Urinary bladder (tissue), 3 donors: ENCODE measurements at regions not wholly inside any gene's neighbourhood (a gene's known extent, or its start where the extent isn't known, plus 50 kb on each side); places are given as distances from the start of the nearest gene placed in this dataset.

ENCODE experiments used
- DNase-seq: peaks from one replicate; pipeline ENCODE4 v3.0.0-alpha.2; 2015; ENCODE audit errors: extremely low spot score
- H3K27ac ChIP-seq: one replicate; pipeline ENCODE4 v1.5.1; 2013; ENCODE audit warnings: low read depth, mild to moderate bottlenecking, moderate library complexity
- H3K36me3 ChIP-seq: one replicate; pipeline ENCODE4 v1.6.1; 2013; ENCODE audit warnings: mild to moderate bottlenecking, moderate library complexity; ENCODE audit not compliant: insufficient read depth
- H3K4me1 ChIP-seq: one replicate; pipeline ENCODE4 v1.6.1; 2013; ENCODE audit warnings: mild to moderate bottlenecking, moderate library complexity; ENCODE audit not compliant: insufficient read depth
- H3K4me3 ChIP-seq: one replicate; pipeline ENCODE4 v1.5.1; 2013; ENCODE audit warnings: low read depth, low read length
- WGBS: extraction: QIAGEN DNeasy Blood & Tissue Kit; methylation state at CpG from one replicate; pipeline ENCODE4 v1.1.7; 2013; 5-methylcytosine and 5-hydroxymethylcytosine counted together
- donor health status: healthy with polysubstance abuse.
- donor health status: healthy.

DNA sequence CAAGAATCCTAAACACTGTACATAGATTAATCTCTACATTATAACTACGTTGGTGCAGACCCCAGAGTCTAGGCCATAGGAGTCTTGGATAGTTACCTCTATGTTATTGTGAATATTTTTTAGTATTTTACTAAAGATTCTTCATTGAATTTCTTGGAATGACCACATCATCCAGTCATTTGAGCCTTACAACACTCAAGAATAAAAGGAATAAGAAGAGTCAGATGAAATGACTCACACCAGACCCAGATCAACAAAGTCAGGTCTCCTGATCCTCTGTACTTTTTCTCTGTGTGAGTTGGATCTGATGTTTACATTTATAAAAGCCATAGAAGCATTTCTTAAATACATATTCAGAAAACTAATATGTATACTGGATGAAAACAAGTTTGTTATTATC is 179.2 kb upstream of the ARHGAP20 start:
- WGBS: 86% methylated on average over 1 of the region's 1 CpG
- Histone ChIP-seq H3K4me3 (no peak overlapping the region), H3K36me3 (no peaks in the 10 kb centered on the region), H3K27ac (no peak overlapping the region), H3K4me1 (no peaks in the 10 kb centered on the region)
- no peak for DNase-seq

DNA sequence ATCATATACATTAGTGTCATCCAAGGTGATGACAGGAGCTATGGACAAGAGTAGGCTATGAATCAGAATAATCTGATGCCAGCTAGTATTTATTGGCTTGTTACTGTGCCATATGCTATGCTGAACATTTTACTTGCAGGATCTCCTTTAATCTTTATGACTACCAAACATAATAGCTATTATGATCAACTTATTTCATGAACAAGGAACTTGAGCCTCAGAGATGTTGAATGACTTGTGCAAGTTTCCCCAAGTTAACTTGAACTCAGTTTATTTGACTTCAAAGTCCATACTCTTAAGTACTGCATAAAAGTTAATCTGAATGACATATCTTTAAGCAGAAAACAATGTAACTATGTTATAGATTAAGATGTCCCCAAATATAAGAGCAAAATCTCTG is 178.8 kb upstream of the ARHGAP20 start:
- DNase-seq: no peak
- H3K4me1 ChIP-seq: no peaks in the 10 kb centered on the region
- H3K27ac ChIP-seq: no peak overlapping the region

DNA sequence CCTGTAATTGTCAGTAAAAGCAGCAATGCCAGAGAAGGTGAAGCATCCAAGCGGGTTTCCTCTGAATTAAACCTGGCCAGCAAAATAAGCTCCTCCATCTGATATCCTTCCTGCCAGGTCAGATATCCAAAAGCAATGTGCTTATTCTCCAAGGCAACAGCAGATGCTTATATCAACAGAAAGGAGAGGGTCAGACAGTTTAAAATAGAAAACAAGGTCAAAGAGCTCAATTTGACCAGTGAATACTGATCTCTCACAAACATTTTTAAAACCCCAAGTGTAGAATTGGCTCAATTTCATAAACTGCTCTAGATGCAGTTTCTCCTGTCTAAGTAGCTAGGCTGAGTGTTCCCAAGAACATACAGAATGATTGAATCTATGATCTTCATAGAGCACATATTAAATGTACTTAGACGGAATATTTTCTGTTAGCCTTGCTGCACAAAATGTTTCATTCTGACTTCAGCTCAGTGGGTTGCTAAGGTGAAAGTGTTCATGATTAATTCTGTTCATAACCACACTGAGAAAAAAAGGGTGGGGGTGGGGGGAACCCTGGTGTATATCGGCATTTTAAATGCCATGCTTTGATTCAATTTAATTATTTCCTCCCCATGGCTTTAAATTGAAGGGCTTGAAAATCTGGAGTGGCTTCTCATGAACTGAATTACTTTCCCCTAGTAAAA is 174.2 kb upstream of the ARHGAP20 start:
- Histone ChIP-seq H3K4me1 (no peaks in the 10 kb centered on the region), H3K27ac (no peak overlapping the region), H3K4me3 (no peak overlapping the region), H3K36me3 (no peaks in the 10 kb centered on the region)
- DNase-seq: no peak
- WGBS: 47% methylated on average over 3 of the region's 3 CpGs

More for the DNA sequence above, 178.8 kb upstream of the ARHGAP20 start:
- no peak overlapping the region for H3K4me3 ChIP-seq
- H3K36me3 ChIP-seq: no peaks in the 10 kb centered on the region

DNA sequence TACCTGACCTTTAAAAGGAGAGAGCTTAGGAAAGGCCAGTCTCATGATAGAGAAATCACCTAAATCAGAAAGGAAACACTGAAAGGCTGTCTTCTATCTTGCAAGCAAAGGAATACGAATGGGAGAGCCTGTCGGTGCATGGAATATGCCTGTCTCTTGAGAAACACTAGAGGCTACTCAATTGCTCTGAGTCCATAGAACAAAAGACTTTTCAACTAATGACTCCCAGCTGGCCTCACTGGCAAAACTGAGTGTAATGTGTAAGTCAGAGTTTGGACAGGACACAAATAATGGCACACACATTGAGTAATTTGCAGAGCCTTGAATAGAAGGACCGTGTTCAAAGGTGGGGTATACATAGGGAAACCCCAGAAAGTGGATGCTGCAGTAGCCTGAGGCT is 171.0 kb upstream of the ARHGAP20 start:
- Histone ChIP-seq H3K4me3 (no peak overlapping the region), H3K27ac (no peak overlapping the region), H3K4me1 (no peaks in the 10 kb centered on the region), H3K36me3 (no peaks in the 10 kb centered on the region)
- no peak for DNase-seq
- whole genome bisulfite sequencing: 43% methylated on average over 3 of the region's 3 CpGs

DNA sequence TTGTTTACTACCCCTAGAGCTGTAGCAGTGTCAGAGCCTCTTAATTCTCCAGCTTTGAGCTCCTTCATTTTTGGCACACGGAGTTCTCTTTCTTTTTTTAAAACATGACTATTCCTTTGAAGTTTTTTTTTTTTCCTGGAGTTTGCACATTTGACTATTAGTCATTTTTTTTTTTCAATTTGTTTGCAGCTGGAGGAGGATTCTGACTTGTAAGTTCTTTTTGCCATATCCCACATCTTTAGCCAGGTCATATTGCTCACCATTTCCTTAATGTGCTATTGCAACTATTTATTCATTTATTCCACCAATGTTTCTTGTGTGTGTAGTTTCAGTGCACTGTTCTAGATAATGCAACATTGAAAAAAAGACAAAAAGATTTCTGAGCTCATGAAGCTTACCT is 166.3 kb upstream of the ARHGAP20 start:
- Histone ChIP-seq H3K36me3 (no peaks in the 10 kb centered on the region), H3K4me1 (peaks cover 2% of the 10 kb centered on the region), H3K27ac (no peak overlapping the region), H3K4me3 (no peak overlapping the region)
- DNase-seq: no peak
- WGBS: 60% methylated on average over 1 of the region's 1 CpG

DNA sequence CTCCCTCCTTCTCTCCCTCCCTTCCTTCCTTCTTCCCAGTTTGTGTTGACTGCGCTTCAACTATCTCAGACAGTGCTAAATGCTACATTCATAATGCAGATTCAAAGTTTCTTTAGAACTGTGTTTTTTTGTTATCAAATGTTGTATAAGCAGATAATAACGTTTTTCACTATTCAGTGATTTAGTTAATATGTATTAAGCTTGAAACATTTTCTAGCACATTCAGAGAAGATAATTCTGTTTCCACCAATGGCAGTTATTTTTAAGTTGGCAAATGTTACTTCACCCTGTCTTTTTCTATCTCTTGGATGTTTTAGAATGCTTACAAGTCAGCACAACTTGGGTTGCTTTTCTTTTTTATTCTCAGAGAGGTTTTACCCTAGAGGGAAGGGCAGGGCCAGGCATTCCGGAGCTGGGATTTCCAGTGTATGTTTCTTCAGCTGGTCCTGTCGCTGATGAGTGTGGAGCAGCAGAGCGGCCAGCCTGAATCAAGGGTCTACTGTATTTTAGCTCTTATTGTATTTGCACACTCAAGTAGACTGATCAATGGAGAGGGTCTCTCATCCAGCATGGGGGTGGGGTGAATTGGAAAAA is 162.3 kb upstream of the ARHGAP20 start:
- no peaks in the 10 kb centered on the region for H3K36me3 ChIP-seq
- no peak overlapping the region for H3K4me3 ChIP-seq
- peaks cover 2% of the 10 kb centered on the region for H3K4me1 ChIP-seq
- DNase-seq: no peak
- WGBS: 40% methylated on average over 5 of the region's 5 CpGs
- H3K27ac ChIP-seq: peak overlapping the region; percentile 38

DNA sequence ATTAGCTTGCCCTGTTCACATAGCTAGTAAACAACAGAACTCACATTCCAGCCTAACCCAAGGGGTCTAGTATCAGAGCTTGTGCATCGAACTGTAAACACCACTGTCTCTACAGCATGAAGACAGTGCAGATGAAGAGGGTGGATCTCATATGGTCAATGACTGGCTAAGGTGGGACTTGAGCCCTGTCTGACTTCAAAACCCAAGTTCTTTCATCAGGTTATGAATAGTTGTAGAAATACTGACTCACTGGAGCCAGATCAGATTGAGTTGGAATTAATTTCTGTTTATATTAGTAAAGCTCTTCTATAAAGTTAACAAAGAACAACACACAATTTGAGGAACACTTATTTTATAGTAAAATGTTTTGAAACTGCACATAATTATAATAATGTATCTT is 161.7 kb upstream of the ARHGAP20 start:
- Histone ChIP-seq H3K27ac (no peak overlapping the region), H3K4me1 (peaks cover 2% of the 10 kb centered on the region), H3K4me3 (no peak overlapping the region), H3K36me3 (no peaks in the 10 kb centered on the region)
- no peak for DNase-seq
- whole genome bisulfite sequencing: 48% methylated on average over 1 of the region's 1 CpG

DNA sequence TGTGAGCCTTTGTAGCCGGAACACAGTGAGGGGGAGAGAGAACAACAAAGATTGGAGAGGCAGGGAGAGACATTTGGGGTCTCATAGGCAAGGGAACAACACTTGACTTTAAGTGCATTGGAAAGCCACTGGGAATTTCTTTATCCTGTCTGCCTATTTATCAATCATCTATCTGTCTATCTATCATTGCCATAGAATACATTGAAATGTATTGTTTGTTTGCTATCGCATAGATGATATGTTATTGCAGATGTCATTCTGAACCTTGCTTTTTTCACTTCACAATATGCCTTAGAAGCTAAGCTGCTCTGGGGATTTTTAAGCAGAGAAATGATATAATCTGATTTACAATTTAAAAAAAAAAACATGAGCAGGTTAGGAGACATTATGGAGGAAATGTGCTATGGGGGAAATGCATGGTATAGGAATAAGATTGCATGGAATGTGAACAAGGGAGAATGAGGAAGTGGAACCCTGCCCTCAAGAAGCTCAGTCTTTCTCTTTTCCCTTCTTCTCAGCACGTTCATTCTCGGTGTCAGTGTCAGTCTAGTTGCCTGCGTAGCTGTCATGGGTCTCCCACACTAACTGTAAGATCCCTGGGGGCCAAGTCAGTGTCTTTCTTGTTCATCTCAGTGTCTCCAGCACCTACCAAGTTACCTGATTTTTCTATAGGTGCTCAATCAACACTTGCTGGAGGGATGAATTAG is 158.7 kb upstream of the ARHGAP20 start:
- no peak for DNase-seq
- H3K4me3 ChIP-seq: no peak overlapping the region
- no peaks in the 10 kb centered on the region for H3K36me3 ChIP-seq
- peaks cover 2% of the 10 kb centered on the region for H3K4me1 ChIP-seq
- no peak overlapping the region for H3K27ac ChIP-seq
- 89% methylated on average over 5 of the region's 5 CpGs for WGBS

DNA sequence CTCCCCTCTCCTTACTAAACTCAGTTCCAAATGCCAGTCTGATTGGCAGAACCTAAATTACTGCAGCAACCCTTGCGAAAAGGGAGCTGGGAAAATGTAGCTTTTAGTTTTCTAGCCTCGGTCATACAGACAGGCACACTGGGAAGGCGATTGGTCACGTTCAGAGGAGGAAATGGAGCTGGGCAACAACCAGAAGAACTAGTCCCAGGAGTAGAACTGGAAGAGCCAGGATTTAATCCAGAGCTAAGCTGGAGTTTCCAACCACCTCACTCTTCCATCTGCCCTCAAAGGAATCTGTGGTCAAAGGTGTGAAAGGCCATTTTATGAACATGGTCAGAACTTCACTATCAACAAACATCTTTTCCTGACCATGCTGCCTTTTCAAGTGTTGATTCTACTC is 155.7 kb upstream of the ARHGAP20 start:
- no peaks in the 10 kb centered on the region for H3K36me3 ChIP-seq
- no peak overlapping the region for H3K27ac ChIP-seq
- WGBS: 92% methylated on average over 4 of the region's 4 CpGs
- H3K4me1 ChIP-seq: no peaks in the 10 kb centered on the region
- no peak overlapping the region for H3K4me3 ChIP-seq
- no peak for DNase-seq

DNA sequence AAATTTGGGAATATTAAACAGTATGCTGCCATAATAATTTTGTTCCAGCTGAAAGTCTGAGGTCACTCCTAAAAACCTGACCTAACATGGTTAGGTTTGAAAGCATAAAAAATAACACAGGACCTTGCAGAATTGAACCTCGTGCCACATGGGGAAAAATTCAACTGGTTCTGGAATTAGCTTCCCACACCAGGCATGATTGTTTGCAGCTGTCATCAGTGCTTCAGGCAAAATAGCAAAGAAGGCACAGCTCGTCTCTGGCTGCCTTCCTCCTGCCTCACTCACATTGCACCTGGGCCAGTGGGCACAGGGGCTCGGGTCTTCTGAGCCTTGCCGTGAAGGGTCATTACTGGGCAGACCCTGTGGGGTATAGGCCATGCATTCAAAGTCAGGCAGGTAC is 153.8 kb upstream of the ARHGAP20 start:
- H3K36me3 ChIP-seq: no peaks in the 10 kb centered on the region
- WGBS: 65% methylated on average over 4 of the region's 4 CpGs
- H3K4me3 ChIP-seq: no peak overlapping the region
- no peaks in the 10 kb centered on the region for H3K4me1 ChIP-seq
- no peak overlapping the region for H3K27ac ChIP-seq
- DNase-seq: no peak

DNA sequence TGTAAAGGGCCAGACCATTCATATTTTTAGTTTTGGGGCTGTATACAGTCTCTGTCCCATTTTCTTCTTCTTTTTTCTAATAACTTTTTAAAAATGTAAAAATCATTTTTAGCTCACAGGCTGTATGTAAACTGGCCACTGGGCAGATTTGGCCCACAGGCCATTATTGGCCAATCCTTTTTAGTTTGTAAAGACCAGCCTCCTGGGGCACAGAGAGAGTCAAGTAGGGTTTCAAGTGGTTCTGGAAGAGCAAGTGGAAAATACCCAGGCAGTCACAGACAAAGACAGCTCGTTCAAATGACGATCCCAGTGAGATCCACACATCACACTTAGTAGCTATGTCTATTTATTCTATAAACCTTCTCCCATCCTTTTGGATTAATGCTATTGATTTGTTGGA is 150.2 kb upstream of the ARHGAP20 start:
- Histone ChIP-seq H3K4me3 (no peak overlapping the region), H3K4me1 (no peaks in the 10 kb centered on the region), H3K27ac (no peak overlapping the region), H3K36me3 (no peaks in the 10 kb centered on the region)
- 96% methylated on average over 2 of the region's 2 CpGs for WGBS
- no peak for DNase-seq

DNA sequence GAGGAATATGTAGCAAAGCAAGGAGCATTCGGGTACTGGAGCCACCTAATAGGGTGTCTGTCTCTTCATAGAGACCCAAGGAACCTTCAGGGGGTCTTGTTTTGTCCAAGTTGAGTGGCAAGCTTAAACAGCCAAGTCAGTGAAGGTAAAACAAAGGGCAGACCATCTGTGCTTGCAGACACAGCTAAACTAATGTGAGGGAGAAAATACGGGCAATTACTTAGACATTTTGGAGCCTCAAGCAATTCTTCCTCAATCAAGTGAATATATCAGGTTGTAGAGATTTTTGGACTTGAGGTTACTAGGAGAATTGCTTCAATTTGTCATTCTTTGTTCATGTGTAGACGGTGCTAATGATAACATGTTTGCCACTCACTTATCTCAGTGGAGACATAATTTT is 148.2 kb upstream of the ARHGAP20 start:
- no peak for DNase-seq
- no peak overlapping the region for H3K4me3 ChIP-seq
- H3K36me3 ChIP-seq: no peaks in the 10 kb centered on the region
- WGBS: 90% methylated on average over 3 of the region's 3 CpGs
- H3K4me1 ChIP-seq: no peaks in the 10 kb centered on the region
- H3K27ac ChIP-seq: no peak overlapping the region

DNA sequence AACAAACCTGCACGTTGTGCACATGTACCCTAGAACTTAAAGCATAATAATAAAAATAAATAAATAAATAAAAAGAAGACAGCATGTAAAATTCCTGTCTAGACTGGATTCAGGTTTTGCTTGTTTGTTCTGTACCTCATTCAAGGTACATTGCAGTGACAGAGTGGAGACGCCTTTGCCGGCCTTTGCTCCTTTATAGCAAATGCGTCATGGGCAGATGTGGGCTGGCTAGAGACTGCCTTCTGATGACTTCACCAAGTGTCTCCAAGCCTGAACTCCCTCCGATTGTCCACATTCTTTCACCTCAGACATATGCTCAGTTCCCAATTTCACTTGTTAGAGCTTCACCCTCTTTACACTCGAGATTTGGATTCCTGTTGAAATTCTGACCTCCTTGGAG is 147.8 kb upstream of the ARHGAP20 start:
- Histone ChIP-seq H3K4me1 (no peaks in the 10 kb centered on the region), H3K36me3 (no peaks in the 10 kb centered on the region), H3K4me3 (no peak overlapping the region), H3K27ac (no peak overlapping the region)
- WGBS: 86% methylated on average over 6 of the region's 6 CpGs
- no peak for DNase-seq

DNA sequence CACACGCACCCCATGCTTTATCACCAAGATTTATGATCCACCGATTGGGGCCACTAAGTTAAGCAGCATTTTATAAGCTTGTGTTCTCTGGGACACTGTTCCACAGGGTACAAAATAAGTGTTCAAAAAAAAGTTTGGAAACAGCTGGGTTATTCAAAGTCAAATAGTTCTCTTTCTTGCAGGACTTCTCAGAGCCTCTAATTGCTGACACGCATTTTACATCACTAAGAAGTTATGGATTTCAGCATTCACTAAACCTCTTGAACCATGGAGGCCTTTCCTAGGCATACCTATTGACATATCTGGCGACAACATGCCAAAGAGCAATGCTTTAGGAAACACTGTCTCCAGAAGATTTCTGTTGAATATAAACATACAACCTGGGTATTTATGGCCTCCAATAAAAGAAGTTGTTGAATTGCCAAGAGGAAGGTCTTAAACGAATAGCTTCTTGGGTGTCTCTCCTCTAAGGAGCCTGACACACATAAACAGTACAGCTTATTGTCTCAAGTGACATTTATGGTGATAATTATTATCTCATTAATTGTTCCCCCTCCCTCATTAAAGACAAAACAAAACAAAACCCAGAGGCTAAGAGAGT is 147.1 kb upstream of the ARHGAP20 start:
- Histone ChIP-seq H3K4me3 (no peak overlapping the region), H3K27ac (peak overlapping the region; percentile 64), H3K4me1 (no peaks in the 10 kb centered on the region), H3K36me3 (no peaks in the 10 kb centered on the region)
- DNase-seq: no peak
- WGBS: 57% methylated on average over 5 of the region's 5 CpGs
